Activated CD8-positive, alpha-beta memory T cell treated with anti-CD3 and anti-CD28 coated beads, Interleukin-2, amount 10 ng/mL, durations not matched to agents 7 days and 5 days (primary cell): ENCODE measurements at regions not wholly inside any gene's neighbourhood (a gene's known extent, or its start where the extent isn't known, plus 50 kb on each side); places are given as distances from the start of the nearest gene placed in this dataset.
"Not testable (repeated sequence)": the region's sequence is repeated elsewhere in the genome, so short reads cannot be mapped to it uniquely, and the experiment has no call there.

Experiments used
- ATAC-seq: fragments of 150-1000 bp; cut with Tn5 transposase; one replicate; pipeline ENCODE4 v1.10.0; 2021; ENCODE audit warnings: moderate library complexity
- CTCF ChIA-PET: fragments of 350-600 bp; sonication (Branson Sonifier 250); formaldehyde crosslinking; loops from one replicate; lab custom pipeline; 2021; ENCODE audit warnings: antibody characterized with exemption; lab: Charles Lee
- DNase-seq: peaks from one replicate; pipeline ENCODE4 v3.0.0-alpha.2; 2020
- H3K27ac Mint-ChIP-seq: one replicate; pipeline ENCODE4 v1.8.0; 2021; ENCODE audit warnings: mild to moderate bottlenecking, mixed read lengths
- H3K27me3 Mint-ChIP-seq: one replicate; pipeline ENCODE4 v1.8.0; 2021; ENCODE audit warnings: mixed read lengths
- H3K36me3 Mint-ChIP-seq: one replicate; pipeline ENCODE4 v1.8.0; 2021; ENCODE audit warnings: mild to moderate bottlenecking, mixed read lengths
- H3K4me1 Mint-ChIP-seq: one replicate; pipeline ENCODE4 v1.8.0; 2021; ENCODE audit warnings: mixed read lengths
- H3K4me3 Mint-ChIP-seq: one replicate; pipeline ENCODE4 v1.8.0; 2021; ENCODE audit warnings: mild to moderate bottlenecking, moderate library complexity, mixed read lengths
- H3K9me3 Mint-ChIP-seq: one replicate; pipeline ENCODE4 v1.8.0; 2022; ENCODE audit warnings: low read depth, mixed read lengths

DNA sequence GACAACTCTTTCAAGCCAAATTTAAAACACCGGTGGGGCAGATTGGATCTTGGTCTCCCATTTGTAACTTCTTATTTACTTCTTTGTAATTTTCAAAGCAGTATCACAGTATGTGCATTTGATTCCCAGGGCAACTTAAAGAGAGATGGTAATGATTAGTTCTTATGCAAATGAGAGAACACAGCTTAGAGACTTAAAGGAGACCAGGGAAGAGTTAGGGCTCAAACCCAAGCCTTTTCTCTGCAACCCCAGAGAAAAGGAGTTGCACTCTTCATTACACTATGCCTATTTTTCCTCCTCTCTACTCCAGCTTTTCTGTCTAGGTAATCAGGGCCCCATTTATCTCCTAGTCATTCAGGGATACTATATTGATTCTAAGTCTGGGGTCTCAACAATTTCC, 237.8 kb upstream of the NMUR2 start:
- H3K9me3 Mint-ChIP-seq: peaks cover 2% of the 10 kb centered on the region
- no peaks in the 10 kb centered on the region for H3K36me3 Mint-ChIP-seq
- H3K27ac Mint-ChIP-seq: no peak overlapping the region
- no peaks in the 10 kb centered on the region for H3K4me1 Mint-ChIP-seq
- CTCF ChIA-PET: no interaction called here
- no peak for ATAC-seq
- H3K4me3 Mint-ChIP-seq: no peak overlapping the region
- no peak for DNase-seq
- no peaks in the 10 kb centered on the region for H3K27me3 Mint-ChIP-seq

GRCh38 chr5:152644029-152644728, 239.1 kb upstream of the NMUR2 start:
- H3K36me3 Mint-ChIP-seq: no peaks in the 10 kb centered on the region
- H3K27me3 Mint-ChIP-seq: no peaks in the 10 kb centered on the region
- CTCF ChIA-PET: no interaction called here
- DNase-seq (no peak), ATAC-seq (no peak)
- H3K4me1 Mint-ChIP-seq: no peaks in the 10 kb centered on the region
- H3K4me3 Mint-ChIP-seq: no peak overlapping the region
- H3K9me3 Mint-ChIP-seq: peaks cover 2% of the 10 kb centered on the region
- H3K27ac Mint-ChIP-seq: no peak overlapping the region

GRCh38 chr5:152649609-152650008, 244.5 kb upstream of the NMUR2 start:
- Mint-ChIP-seq H3K4me3 (no peak overlapping the region), H3K27ac (no peak overlapping the region)
- ATAC-seq: no peak

DNA sequence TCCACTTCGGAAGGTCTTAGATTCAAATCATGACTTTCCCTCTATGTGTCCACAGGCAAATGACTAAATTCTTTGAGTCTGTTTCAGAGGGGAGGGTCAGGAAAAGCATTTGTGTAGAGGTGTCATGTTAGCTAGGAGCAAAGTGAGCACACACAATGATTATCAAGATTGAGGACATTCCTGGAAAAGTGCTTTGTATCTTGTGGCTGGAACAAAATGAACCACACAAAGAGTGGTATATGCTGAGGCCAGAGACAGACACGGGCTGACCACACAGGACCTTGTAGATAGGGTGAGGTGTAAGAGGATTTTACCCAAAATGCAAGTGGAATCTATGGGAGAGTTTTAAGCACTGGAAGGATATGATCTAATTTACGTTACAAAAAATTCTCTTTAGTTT, 245.3 kb upstream of the NMUR2 start:
- Mint-ChIP-seq H3K27ac (no peak overlapping the region), H3K4me3 (no peak overlapping the region), H3K27me3 (no peaks in the 10 kb centered on the region), H3K36me3 (no peaks in the 10 kb centered on the region), H3K4me1 (no peaks in the 10 kb centered on the region), H3K9me3 (peaks cover 2% of the 10 kb centered on the region)
- ATAC-seq (no peak), DNase-seq (no peak)
- CTCF ChIA-PET: no interaction called here

More at GRCh38 chr5:152649609-152650008, 244.5 kb upstream of the NMUR2 start:
- DNase-seq: no peak
- Mint-ChIP-seq H3K4me1 (no peaks in the 10 kb centered on the region), H3K27me3 (no peaks in the 10 kb centered on the region), H3K36me3 (no peaks in the 10 kb centered on the region), H3K9me3 (peaks cover 2% of the 10 kb centered on the region)
- CTCF ChIA-PET: interaction anchor here (0.6 kb wide), 1 partner anchor 1186 kb away, joined by 3 read pairs; no protein-coding TSS in a partner anchor

- H3K4me3 Mint-ChIP-seq, DNase-seq, H3K27me3 Mint-ChIP-seq, H3K36me3 Mint-ChIP-seq, H3K27ac Mint-ChIP-seq, CTCF ChIA-PET, ATAC-seq, H3K9me3 Mint-ChIP-seq, H3K4me1 Mint-ChIP-seq: not testable (repeated sequence)
Measured at GRCh38 chr5:152659470-152659869, 254.4 kb upstream of the NMUR2 start.

DNA sequence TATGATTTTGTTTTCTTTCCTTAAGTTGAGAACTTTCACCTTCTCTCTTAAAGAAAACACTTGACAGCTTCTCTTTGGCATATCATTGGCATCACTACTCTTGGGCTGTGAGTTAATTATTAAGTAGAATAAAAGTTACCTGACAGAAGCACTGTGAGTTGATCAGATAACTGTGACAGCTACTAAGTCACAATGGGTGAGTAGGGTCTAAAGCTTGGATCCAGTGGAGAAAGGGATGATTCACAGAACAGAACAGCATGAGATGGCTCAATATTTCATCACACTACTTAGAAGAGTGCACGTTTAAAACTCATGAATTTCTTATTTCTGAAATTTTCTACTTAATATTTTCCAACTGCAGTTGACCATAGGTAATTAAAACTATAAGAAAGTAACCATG, 268.5 kb upstream of the NMUR2 start:
- no peaks in the 10 kb centered on the region for H3K27me3 Mint-ChIP-seq
- H3K4me3 Mint-ChIP-seq: no peak overlapping the region

DNA sequence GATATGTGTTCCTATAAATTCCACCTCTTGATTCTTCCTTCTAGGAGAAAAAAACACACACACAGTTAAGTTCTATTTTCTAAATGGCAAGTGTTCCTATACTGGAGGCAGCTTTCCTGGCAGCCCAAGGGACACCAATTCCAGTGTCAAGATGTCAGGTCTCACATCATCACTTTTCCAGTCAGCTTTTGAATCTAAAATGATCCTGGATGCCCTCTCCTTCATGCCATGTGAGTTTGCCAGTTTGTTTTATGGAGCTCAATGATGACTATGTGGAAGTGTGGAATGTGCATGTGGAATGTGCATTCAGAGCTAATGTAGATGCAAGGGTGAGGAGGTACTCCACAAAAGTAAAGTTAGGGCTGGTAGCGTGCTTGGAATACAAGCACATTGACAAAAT, 269.3 kb upstream of the NMUR2 start:
- no peaks in the 10 kb centered on the region for H3K27me3 Mint-ChIP-seq
- CTCF ChIA-PET: no interaction called here
- no peak overlapping the region for H3K4me3 Mint-ChIP-seq
- no peak overlapping the region for H3K27ac Mint-ChIP-seq
- ATAC-seq: no peak
- DNase-seq: no peak
- no peaks in the 10 kb centered on the region for H3K4me1 Mint-ChIP-seq
- H3K9me3 Mint-ChIP-seq: peaks cover under 1% of the 10 kb centered on the region
- no peaks in the 10 kb centered on the region for H3K36me3 Mint-ChIP-seq

More for the DNA sequence above, 268.5 kb upstream of the NMUR2 start:
- ATAC-seq (no peak), DNase-seq (no peak)
- Mint-ChIP-seq H3K9me3 (no peaks in the 10 kb centered on the region), H3K36me3 (no peaks in the 10 kb centered on the region), H3K4me1 (no peaks in the 10 kb centered on the region), H3K27ac (no peak overlapping the region)
- CTCF ChIA-PET: no interaction called here

DNA sequence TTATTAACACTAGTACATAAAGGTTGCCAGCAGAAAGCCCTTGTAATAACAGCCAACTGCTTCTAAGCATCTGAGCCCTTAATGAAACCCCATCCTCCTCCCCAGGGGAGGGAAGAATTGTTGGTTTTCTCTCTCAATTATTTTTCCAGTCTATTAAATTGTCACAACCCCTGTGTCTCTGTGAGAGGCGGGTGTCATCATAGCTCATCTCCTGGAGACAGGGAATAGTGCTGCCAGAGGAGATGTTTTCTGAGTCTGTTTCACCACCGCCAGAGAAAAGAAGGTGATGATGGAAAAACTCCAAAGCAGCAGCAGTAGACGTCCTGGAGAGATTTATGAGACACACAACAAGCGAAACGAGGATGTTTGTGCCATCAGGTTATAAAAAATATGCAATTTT, 271.1 kb upstream of the NMUR2 start:
- Mint-ChIP-seq H3K27ac (no peak overlapping the region), H3K27me3 (no peaks in the 10 kb centered on the region), H3K4me1 (no peaks in the 10 kb centered on the region), H3K9me3 (peaks cover 3% of the 10 kb centered on the region), H3K36me3 (no peaks in the 10 kb centered on the region), H3K4me3 (no peak overlapping the region)
- DNase-seq: no peak
- CTCF ChIA-PET: no interaction called here
- ATAC-seq: no peak

GRCh38 chr5:152683205-152683604, 278.1 kb upstream of the NMUR2 start:
- DNase-seq: no peak
- no peak for ATAC-seq
- CTCF ChIA-PET: no interaction called here
- Mint-ChIP-seq H3K36me3 (no peaks in the 10 kb centered on the region), H3K4me3 (no peak overlapping the region), H3K4me1 (no peaks in the 10 kb centered on the region), H3K27ac (no peak overlapping the region), H3K9me3 (peaks cover 14% of the 10 kb centered on the region), H3K27me3 (no peaks in the 10 kb centered on the region)

DNA sequence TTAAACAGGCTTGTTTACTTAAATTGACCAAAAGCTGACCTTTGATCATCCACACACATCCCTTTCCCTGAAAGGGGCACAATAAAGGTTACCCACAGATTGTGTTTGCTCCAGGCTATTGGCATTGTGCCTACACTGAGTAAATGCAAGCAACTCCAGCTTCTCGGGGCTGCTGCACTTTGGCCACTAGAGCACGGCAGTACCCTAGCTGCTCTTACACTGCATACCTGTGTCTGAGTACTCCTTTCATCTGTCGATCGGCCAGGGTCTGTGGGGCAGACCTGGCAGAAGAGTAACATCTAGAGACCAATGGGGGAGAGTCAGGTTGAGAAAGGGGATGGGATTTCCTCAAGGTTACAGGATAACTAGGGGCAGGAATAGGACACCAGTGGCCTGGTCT, 281.9 kb upstream of the NMUR2 start:
- ATAC-seq (no peak), DNase-seq (no peak)
- Mint-ChIP-seq H3K27ac (no peak overlapping the region), H3K4me3 (no peak overlapping the region), H3K27me3 (no peaks in the 10 kb centered on the region), H3K36me3 (no peaks in the 10 kb centered on the region), H3K9me3 (peaks cover 12% of the 10 kb centered on the region), H3K4me1 (no peaks in the 10 kb centered on the region)
- CTCF ChIA-PET: no interaction called here

DNA sequence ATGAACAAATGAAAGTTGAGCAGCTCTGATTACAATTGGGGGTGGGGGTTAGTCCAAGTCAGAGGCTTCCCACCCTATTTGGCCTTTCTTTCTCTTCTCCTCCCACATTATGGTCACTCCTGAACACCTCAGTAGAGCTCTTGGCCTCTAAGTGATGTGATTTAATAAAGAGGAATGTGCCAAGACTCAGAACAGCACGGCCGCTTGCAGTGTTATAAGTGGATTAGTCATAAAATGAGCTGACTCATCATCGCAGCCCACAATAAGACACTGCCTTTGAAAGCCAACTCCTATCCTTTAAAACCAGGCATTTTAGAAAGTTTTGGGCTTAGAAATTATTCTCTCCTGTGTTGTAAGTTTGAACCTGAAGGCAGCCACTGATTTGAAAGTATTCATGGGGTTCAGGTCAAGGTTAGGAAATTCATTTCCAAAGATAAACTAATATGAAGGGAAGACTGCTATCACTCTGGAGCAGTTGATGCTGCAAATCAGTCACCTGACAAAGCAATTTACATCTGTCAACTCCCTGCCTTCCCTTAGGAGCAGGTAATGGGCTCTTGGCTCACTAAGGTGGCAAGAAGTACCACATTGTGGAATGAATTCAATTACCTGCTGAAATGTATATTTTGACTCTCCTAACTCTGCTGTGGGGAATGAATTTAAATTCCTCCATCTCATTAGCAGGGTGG, 283.6 kb upstream of the NMUR2 start:
- Mint-ChIP-seq H3K27ac (no peak overlapping the region), H3K36me3 (no peaks in the 10 kb centered on the region), H3K27me3 (no peaks in the 10 kb centered on the region), H3K4me3 (no peak overlapping the region), H3K9me3 (peaks cover 12% of the 10 kb centered on the region), H3K4me1 (no peaks in the 10 kb centered on the region)
- CTCF ChIA-PET: no interaction called here
- DNase-seq (no peak), ATAC-seq (no peak)

DNA sequence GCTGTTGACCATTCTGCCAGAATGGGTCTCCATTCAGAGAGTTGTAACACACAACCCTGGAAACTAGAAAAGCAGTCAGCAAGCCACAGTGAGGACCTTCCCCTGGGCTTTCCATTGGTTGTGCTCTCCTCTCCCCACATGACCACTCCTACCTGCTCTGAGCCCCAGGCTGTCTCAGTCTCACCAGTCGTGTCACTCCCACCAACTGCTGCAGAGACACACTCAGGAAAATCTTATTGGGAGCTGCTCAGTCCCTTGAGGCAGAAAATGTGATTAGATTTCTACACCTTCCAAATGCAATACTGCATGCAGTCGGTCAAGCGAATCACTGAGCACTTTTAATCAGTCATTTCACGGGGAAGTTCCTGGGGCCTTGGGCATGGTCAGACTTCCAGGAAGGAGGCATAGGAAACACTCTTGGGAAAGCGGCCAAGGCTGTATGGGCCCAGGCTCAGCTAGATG, 284.2 kb upstream of the NMUR2 start:
- DNase-seq (no peak), ATAC-seq (no peak)
- Mint-ChIP-seq H3K36me3 (no peaks in the 10 kb centered on the region), H3K27me3 (no peaks in the 10 kb centered on the region), H3K9me3 (peaks cover 12% of the 10 kb centered on the region), H3K27ac (no peak overlapping the region), H3K4me1 (no peaks in the 10 kb centered on the region), H3K4me3 (no peak overlapping the region)
- CTCF ChIA-PET: no interaction called here

DNA sequence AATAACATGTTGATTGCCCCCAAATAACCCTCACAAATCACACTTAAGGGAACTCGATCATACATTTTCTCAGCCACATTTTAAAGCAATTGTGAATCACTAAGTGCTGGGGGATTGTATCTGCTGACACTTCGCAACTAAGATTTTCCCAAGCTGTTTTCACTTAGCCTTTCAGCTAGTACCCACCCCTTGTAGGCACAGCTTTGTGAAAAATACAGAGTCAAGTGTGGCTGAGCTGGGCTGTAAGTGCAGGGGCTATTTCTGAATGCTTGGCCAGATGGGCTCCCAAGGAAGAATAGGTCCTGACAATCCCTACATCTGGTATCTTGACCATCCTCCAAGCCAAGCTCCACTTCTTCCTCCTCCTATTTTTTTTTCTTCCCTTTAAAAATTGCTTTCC, 289.2 kb upstream of the NMUR2 start:
- no peak overlapping the region for H3K4me3 Mint-ChIP-seq
- ATAC-seq (no peak), DNase-seq (no peak)
- H3K4me1 Mint-ChIP-seq: no peaks in the 10 kb centered on the region
- H3K27ac Mint-ChIP-seq: no peak overlapping the region
- H3K27me3 Mint-ChIP-seq: no peaks in the 10 kb centered on the region
- CTCF ChIA-PET: no interaction called here
- H3K9me3 Mint-ChIP-seq: no peaks in the 10 kb centered on the region
- no peaks in the 10 kb centered on the region for H3K36me3 Mint-ChIP-seq

- Mint-ChIP-seq H3K27ac (no peak overlapping the region), H3K4me3 (no peak overlapping the region), H3K36me3 (no peaks in the 10 kb centered on the region), H3K4me1 (no peaks in the 10 kb centered on the region), H3K27me3 (no peaks in the 10 kb centered on the region), H3K9me3 (peaks cover 2% of the 10 kb centered on the region)
- CTCF ChIA-PET: no interaction called here
- DNase-seq (no peak), ATAC-seq (no peak)
Measured at GRCh38 chr5:152701305-152701949, 296.3 kb upstream of the NMUR2 start.
